Pons (tissue), 1 donor: ENCODE measurements at regions not wholly inside any gene's neighbourhood (a gene's known extent, or its start where the extent isn't known, plus 50 kb on each side); places are given as distances from the start of the nearest gene placed in this dataset.
A peak's percentile ranks its signal among the peaks of the same experiment; 100 is the strongest.
"Not testable (repeated sequence)": the region's sequence is repeated elsewhere in the genome, so short reads cannot be mapped to it uniquely, and the experiment has no call there.

Experiments used
- DNase-seq: peaks from one replicate; pipeline ENCODE4 v3.0.0-alpha.2; 2016; ENCODE audit warnings: low spot score

DNA sequence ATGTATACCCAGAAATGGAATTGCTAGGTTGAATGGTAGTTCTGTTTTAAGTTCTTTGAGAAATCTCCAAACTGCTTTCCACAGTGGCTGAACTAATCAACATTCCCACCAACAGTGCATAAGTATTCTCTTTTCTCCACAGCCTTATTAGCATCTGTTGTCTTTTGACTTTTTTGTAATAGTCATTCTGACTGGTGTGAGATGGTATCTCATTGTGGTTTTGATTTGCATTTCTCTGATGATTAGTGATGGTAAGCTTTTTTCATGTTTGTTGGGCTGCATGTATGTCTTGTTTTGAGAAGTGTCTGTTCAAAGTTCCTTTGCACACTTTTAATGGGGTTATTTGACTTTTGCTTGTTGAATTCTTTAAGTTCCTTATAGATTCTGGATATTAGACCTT is 52.4 kb upstream of the EHHADH start:
- DNase-seq = not testable (repeated sequence)

DNA sequence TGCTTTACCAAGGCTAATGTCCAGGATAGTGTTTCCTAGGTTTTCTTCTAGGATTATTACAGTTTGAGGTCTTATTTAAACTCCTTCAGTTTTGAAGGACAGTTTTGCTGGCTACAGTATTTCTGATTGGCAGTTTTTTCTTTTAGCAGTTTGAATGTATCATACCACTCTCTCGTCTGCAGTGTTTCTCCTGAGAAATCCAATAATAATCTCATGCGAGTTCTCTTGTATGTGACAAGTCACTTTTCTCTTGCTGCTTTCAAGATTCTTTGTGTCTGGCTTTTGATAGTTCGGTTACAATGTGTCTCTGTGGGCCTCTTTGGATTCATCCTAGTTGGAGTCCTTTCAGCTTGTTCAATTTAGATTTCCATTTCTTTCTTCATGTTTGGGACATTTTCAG is 53.0 kb upstream of the EHHADH start:
- DNase-seq = no peak

DNA sequence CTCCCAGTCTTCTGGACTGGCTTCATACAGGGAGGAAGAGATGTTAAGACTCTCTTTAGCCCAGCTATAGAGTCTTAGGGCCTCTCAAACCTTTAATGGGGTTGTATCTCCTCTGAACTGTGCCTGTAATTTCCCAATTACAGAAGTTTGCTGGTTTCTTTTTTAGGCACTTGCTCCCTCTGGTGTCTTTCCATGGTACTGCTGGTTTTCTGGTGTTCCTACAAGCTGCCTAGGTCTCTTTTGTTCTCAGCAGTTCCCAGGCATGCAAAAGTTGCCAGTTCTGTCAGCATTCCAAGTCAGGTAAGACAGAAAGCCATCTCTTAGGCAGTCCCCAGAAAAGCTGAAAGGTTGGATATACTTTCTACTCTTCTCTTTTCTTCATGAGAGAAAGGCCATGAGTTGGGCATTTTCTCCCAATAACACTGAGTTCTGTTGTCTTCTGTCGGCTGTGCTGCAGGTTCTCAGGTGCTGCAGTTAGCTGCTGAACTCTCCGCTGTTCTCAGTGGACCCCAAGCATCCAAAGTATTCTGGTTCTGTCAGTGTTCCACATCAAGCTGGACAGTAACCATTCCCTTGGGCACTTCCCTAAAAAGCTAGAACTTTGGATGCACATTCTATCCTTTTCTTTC is 54.4 kb upstream of the EHHADH start:
- peak; percentile 57 for DNase-seq

DNA sequence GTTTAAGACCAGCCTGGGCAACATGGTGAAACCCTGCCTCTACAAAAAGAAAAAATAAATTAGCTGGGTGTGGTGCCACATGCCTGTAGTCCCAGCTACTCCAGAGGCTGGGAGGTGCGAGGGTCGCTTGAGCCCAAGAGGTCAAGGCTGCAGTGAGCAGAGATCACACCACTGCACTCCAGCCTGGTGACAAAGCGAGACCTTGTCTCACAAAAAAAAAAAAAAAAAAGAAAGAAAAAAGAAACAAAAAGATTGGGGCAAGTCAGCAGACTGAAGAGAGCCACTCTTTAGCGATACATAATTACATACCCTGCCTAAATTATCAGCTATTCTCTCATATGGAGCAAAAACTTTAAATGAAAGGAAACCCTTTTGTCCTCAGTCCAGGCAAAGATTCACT is 53.6 kb upstream of the MAP3K13 start:
- DNase-seq = no peak

DNA sequence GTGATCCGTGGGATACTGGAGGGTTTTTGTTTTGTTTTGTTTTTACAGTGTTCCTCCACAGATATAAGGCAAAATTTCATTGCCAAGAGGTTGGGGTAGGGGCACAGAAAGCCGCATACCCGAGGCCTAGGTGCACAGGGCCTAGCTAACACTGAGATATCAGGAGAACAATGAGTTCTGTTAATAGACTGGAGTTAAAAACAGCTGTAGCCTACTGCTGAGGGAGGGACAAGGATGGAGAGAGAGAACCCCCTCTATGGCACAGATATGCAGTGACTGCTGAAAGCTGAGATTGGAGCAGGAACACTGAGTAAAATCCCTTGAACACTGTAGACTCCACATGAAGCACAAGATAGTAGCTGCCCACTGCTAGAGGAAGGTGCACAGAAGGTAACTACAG is 53.1 kb upstream of the MAP3K13 start:
- no peak for DNase-seq

DNA sequence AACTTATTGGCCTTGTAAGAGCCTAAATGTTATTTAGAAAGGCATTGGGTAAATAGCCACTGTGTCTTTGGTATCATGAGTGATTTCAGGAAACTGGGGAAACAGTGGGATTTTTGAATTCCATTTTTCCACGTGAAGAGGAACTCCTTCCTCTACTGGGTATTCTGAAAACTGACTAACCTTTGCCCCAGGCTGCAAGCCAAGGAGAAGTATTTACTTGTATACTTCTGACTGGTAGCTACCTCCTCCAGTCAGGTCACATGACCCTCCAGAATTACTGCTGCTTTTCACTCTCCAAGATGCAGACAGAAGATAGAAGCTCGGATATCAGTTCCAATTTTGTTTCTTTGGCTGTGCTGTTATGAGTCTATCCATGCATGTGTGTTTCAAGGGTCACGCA is 50.9 kb upstream of the MAP3K13 start:
- no peak for DNase-seq
